Progenitor cell of endocrine pancreas (in vitro differentiated cells): ENCODE measurements at regions not wholly inside any gene's neighbourhood (a gene's known extent, or its start where the extent isn't known, plus 50 kb on each side); places are given as distances from the start of the nearest gene placed in this dataset.

Experiments used
- DNase-seq: peaks from one replicate; pipeline ENCODE4 v3.0.0; 2021; ENCODE audit warnings: low spot score; ENCODE audit not compliant: unreplicated experiment
- H3K27ac Mint-ChIP-seq: 2 replicates; pipeline ENCODE4 v1.8.0; 2021; ENCODE audit warnings: mild to moderate bottlenecking, moderate library complexity, mixed read lengths
- H3K27me3 Mint-ChIP-seq: 2 replicates; pipeline ENCODE4 v1.8.0; 2021; ENCODE audit warnings: mixed read lengths
- H3K36me3 Mint-ChIP-seq: 2 replicates; pipeline ENCODE4 v1.8.0; 2022; ENCODE audit warnings: mixed read lengths; ENCODE audit not compliant: insufficient read depth
- H3K4me1 Mint-ChIP-seq: 2 replicates; pipeline ENCODE4 v1.8.0; 2021; ENCODE audit warnings: low read depth, mixed read lengths
- H3K4me3 Mint-ChIP-seq: 2 replicates; pipeline ENCODE4 v1.8.0; 2021; ENCODE audit warnings: low read depth, mild to moderate bottlenecking, moderate library complexity, mixed read lengths
- H3K9me3 Mint-ChIP-seq: 2 replicates; pipeline ENCODE4 v1.8.0; 2021; ENCODE audit warnings: low read depth, mixed read lengths
- TF ChIP-seq, protein P1 (sequence below): fragments of 200-600 bp; sonication (generic); IDR thresholded peaks from one replicate; pipeline ENCODE4 v1.5.0; 2021; ENCODE audit warnings: antibody characterized with exemption, mild to moderate bottlenecking; ENCODE audit not compliant: unreplicated experiment

GRCh38 chr2:23241121-23241520 lies 143.9 kb upstream of the KLHL29 start:
- no peak for DNase-seq
- H3K27me3 Mint-ChIP-seq = no peaks in the 10 kb centered on the region
- no peak overlapping the region for H3K27ac Mint-ChIP-seq
- H3K9me3 Mint-ChIP-seq = no peaks in the 10 kb centered on the region
- TF ChIP-seq, protein P1, sequence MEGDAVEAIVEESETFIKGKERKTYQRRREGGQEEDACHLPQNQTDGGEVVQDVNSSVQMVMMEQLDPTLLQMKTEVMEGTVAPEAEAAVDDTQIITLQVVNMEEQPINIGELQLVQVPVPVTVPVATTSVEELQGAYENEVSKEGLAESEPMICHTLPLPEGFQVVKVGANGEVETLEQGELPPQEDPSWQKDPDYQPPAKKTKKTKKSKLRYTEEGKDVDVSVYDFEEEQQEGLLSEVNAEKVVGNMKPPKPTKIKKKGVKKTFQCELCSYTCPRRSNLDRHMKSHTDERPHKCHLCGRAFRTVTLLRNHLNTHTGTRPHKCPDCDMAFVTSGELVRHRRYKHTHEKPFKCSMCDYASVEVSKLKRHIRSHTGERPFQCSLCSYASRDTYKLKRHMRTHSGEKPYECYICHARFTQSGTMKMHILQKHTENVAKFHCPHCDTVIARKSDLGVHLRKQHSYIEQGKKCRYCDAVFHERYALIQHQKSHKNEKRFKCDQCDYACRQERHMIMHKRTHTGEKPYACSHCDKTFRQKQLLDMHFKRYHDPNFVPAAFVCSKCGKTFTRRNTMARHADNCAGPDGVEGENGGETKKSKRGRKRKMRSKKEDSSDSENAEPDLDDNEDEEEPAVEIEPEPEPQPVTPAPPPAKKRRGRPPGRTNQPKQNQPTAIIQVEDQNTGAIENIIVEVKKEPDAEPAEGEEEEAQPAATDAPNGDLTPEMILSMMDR = no peak
- H3K36me3 Mint-ChIP-seq = no peaks in the 10 kb centered on the region
- peaks cover 5% of the 10 kb centered on the region for H3K4me1 Mint-ChIP-seq
- no peak overlapping the region for H3K4me3 Mint-ChIP-seq

DNA sequence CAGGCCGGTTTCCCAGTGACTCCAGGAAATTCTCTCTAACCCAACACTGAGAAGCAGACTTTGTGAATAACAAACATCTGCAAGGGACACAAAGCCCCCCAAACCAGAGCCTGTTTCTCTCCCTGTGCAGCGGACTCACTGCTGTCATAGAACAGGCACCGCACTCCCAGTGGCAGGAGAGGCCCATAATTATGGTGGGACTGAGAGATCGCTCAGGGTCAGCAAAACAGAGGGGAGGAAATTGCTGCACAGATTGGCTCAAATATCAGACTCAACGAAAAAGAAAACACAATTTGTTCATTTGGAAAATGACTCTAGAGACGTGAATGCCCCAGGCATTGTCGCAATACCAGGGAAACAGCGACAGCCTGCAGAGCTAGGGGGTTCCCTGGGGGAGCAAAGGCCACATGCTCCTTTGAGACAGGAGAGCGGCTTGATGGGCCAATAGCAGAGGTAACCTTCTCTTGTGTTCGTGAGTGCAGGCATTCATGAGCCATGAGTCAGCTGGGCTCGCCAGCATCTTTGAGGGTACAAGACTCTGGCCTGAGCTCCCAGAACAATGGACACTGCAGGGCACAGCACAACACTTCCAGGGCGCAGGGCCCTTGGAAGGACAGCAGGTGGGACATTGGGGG lies 143.3 kb upstream of the KLHL29 start:
- no peaks in the 10 kb centered on the region for H3K27me3 Mint-ChIP-seq
- no peak overlapping the region for H3K27ac Mint-ChIP-seq

DNA sequence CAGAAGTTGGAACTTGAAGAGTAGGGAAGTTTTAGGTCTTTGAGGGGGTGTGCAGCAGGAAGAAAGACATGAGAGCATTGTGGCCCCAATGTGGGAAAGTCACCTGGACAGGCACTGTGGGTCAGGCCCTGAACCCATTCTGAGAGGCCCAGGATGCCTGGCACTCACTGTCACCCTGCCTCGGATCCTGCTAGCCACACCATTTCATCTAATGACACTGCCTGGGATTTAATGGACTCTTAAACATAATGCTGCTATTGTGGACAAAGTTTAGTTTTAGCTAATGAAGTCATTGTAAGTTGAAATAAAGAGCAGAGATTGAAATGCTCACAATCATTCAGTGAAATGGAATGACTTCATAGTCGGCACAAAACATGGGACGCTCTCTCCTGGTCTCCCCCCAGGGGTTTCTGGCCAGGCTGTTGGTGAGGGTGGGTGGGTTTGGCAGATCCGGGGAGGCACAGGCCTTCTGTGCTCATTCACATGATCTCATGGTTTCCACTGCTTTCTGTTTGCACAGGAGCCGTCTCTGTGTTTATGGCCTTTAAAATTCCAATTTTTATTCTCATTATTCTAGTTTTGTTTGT lies 141.8 kb upstream of the KLHL29 start:
- TF ChIP-seq, protein P1 = no peak
- H3K9me3 Mint-ChIP-seq = no peaks in the 10 kb centered on the region
- no peaks in the 10 kb centered on the region for H3K27me3 Mint-ChIP-seq
- no peak overlapping the region for H3K27ac Mint-ChIP-seq
- H3K4me3 Mint-ChIP-seq = no peak overlapping the region
- H3K4me1 Mint-ChIP-seq = peaks cover 12% of the 10 kb centered on the region
- no peaks in the 10 kb centered on the region for H3K36me3 Mint-ChIP-seq
- no peak for DNase-seq

More for the DNA sequence above, 143.3 kb upstream of the KLHL29 start:
- no peak for DNase-seq
- no peaks in the 10 kb centered on the region for H3K9me3 Mint-ChIP-seq
- peaks cover 6% of the 10 kb centered on the region for H3K4me1 Mint-ChIP-seq
- TF ChIP-seq, protein P1 = no peak
- H3K36me3 Mint-ChIP-seq = no peaks in the 10 kb centered on the region
- H3K4me3 Mint-ChIP-seq = no peak overlapping the region

DNA sequence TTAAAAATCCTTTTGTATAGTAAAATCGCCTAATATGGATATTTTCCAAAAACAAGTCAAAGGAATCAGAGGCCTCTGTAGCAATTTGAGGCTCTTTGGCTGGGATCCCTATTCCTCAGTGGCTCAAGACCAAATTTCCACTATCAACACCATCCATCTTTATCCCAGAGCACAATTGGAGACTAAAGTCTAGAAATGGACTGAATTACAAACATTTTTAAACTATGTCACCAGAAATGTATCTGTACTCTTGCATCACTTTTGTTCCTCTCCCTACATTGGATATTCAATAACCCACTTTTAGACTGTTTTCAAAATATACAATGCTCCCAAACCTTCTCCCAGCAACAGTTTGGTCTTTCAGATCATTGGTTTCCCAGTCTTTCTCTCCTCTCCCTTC lies 140.4 kb upstream of the KLHL29 start:
- no peak overlapping the region for H3K4me3 Mint-ChIP-seq
- no peak for DNase-seq
- peaks cover 12% of the 10 kb centered on the region for H3K4me1 Mint-ChIP-seq
- no peaks in the 10 kb centered on the region for H3K36me3 Mint-ChIP-seq
- H3K27me3 Mint-ChIP-seq = peaks cover 2% of the 10 kb centered on the region
- no peak overlapping the region for H3K27ac Mint-ChIP-seq
- H3K9me3 Mint-ChIP-seq = no peaks in the 10 kb centered on the region
- TF ChIP-seq, protein P1 = no peak

DNA sequence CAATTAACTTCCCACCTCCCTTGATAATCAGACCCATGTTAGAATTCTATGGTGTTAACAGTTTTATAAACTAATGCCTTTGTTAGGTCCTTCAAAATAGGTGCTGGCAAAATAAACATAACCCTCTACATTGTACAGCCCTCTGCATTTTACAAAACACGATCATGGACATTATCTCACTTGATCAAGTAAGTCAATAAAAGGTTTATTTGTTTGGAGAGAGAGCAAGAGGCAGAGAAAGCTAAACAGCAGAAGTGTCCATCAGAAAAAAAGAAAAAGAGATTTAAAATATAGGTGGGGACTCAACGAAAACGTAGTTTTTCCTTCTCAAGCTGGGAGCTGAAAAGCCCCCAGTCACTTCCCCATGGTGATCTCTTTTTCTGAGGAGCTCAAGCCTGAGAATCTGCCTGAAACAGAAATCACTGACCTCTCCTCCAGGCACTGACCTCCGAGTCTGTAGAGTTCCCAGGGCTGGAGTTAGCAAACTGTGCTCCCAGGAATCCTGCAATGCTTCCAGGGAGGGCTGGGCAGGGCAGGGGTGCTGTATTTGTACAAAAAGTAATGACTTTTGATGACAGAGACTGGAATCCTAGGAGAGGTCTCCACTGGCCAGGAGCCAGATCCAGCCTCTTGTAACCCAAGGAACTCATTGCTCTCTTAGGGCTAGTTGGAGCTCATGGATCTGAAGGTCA lies 137.8 kb upstream of the KLHL29 start:
- no peaks in the 10 kb centered on the region for H3K9me3 Mint-ChIP-seq
- TF ChIP-seq, protein P1 = no peak
- H3K4me1 Mint-ChIP-seq = peaks cover 12% of the 10 kb centered on the region
- H3K4me3 Mint-ChIP-seq = no peak overlapping the region
- H3K27me3 Mint-ChIP-seq = peaks cover 3% of the 10 kb centered on the region
- H3K36me3 Mint-ChIP-seq = no peaks in the 10 kb centered on the region
- no peak for DNase-seq
- H3K27ac Mint-ChIP-seq = no peak overlapping the region
